Natural killer cell (primary cell): ENCODE measurements at regions not wholly inside any gene's neighbourhood (a gene's known extent, or its start where the extent isn't known, plus 50 kb on each side); places are given as distances from the start of the nearest gene placed in this dataset.

Source experiments
- ATAC-seq, 3 donors: fragments of 150-1000 bp in 2 of 3; fragments of 200-7000 bp in 1 of 3; cut with Tn5 transposase; 1 replicate in 1 of 3; 2 replicates in 2 of 3; pipeline ENCODE4 v1.10.0; 2021; ENCODE audit warnings: mild to moderate bottlenecking in 2 of 3, moderate library complexity in 2 of 3
- DNase-seq, 2 donors: peaks; one replicate each; pipeline versions ENCODE4 v3.0.0 to v3.0.0-alpha.2; 2013 to 2021; ENCODE audit warnings: mixed read lengths in 1 of 2
- H3K27ac ChIP-seq: one replicate; pipeline ENCODE4 v1.5.1; 2013; ENCODE audit warnings: mild to moderate bottlenecking, low read length
- H3K27me3 ChIP-seq: one replicate; pipeline ENCODE4 v1.6.1; 2013; ENCODE audit warnings: low read length; ENCODE audit not compliant: control insufficient read depth, insufficient read depth
- H3K36me3 ChIP-seq: one replicate; pipeline ENCODE4 v1.6.1; 2013; ENCODE audit warnings: low read length; ENCODE audit not compliant: control insufficient read depth, insufficient read depth
- H3K4me1 ChIP-seq: one replicate; pipeline ENCODE4 v1.6.1; 2013; ENCODE audit warnings: low read length; ENCODE audit not compliant: control insufficient read depth, insufficient read depth
- H3K4me3 ChIP-seq: one replicate; pipeline ENCODE4 v1.5.1; 2013; ENCODE audit warnings: low read length
- H3K9me3 ChIP-seq: one replicate; pipeline ENCODE4 v1.6.1; 2013; ENCODE audit warnings: low read length; ENCODE audit not compliant: control insufficient read depth, insufficient read depth
- H3K27ac Mint-ChIP-seq, 2 donors: one replicate each; pipeline ENCODE4 v1.8.0; 2022; ENCODE audit warnings: mild to moderate bottlenecking in 2 of 2, mixed read lengths in 2 of 2, moderate library complexity in 1 of 2
- H3K27me3 Mint-ChIP-seq, 2 donors: one replicate each; pipeline ENCODE4 v1.8.0; 2022; ENCODE audit warnings: low read depth in 2 of 2, mixed read lengths in 2 of 2
- H3K36me3 Mint-ChIP-seq: one replicate; pipeline ENCODE4 v1.8.0; 2022; ENCODE audit warnings: mixed read lengths
- H3K4me1 Mint-ChIP-seq, 2 donors: one replicate each; pipeline ENCODE4 v1.8.0; 2022; ENCODE audit warnings: mixed read lengths in 2 of 2
- H3K4me3 Mint-ChIP-seq: one replicate; pipeline ENCODE4 v1.8.0; 2022; ENCODE audit warnings: mild to moderate bottlenecking, moderate library complexity, mixed read lengths
- H3K9me3 Mint-ChIP-seq, 2 donors: one replicate each; pipeline ENCODE4 v1.8.0; 2022; ENCODE audit warnings: mixed read lengths in 2 of 2
- CTCF ChIP-seq: fragments of 200-600 bp; IDR thresholded peaks from one replicate; pipeline ENCODE4 v1.8.0; 2022; ENCODE audit warnings: antibody characterized with exemption
- WGBS: methylation state at CpG from one replicate; pipeline ENCODE4 v1.1.7; 2013; ENCODE audit warnings: missing lambda C conversion rate; ENCODE audit not compliant: insufficient coverage; 5-methylcytosine and 5-hydroxymethylcytosine counted together
- intact Hi-C: fragments of 100-400 bp; cut with micrococcal nuclease; formaldehyde crosslinking; loops from one replicate; pipeline ENCODE4 v1.14.2; 2022

GRCh38 chr9:36738318-36738976, 165.8 kb downstream of the MELK start:
- intact Hi-C loops = no loop called here
- DNase-seq (no peak), ATAC-seq (no peak)
- Mint-ChIP-seq H3K4me1 (peaks cover 0 to 6% of the 10 kb centered on the region in 2 donors), H3K27me3 (peaks cover 39 to 54% of the 10 kb centered on the region in 2 donors), H3K36me3 (no peaks in the 10 kb centered on the region), H3K27ac (no peak overlapping the region), H3K9me3 (no peaks in the 10 kb centered on the region), H3K4me3 (no peak overlapping the region)
- Histone ChIP-seq H3K27me3 (peaks cover 7% of the 10 kb centered on the region), H3K4me1 (peaks cover 6% of the 10 kb centered on the region), H3K27ac (no peak overlapping the region), H3K36me3 (no peaks in the 10 kb centered on the region), H3K9me3 (no peaks in the 10 kb centered on the region), H3K4me3 (no peak overlapping the region)
- 84% methylated on average over 10 of the region's 11 CpGs for WGBS
- no peak for TF ChIP-seq CTCF

- ATAC-seq (no peak), DNase-seq (peak in 1 of 2 donors; percentile 4)
- Mint-ChIP-seq H3K36me3 (no peaks in the 10 kb centered on the region), H3K4me1 (peaks cover 0 to 6% of the 10 kb centered on the region in 2 donors), H3K27ac (no peak overlapping the region), H3K27me3 (peaks cover 42 to 54% of the 10 kb centered on the region in 2 donors), H3K4me3 (no peak overlapping the region), H3K9me3 (no peaks in the 10 kb centered on the region)
- intact Hi-C loops = no loop called here
- WGBS = 17% methylated on average over 47 of the region's 47 CpGs
- Histone ChIP-seq H3K4me1 (peaks cover 6% of the 10 kb centered on the region), H3K36me3 (no peaks in the 10 kb centered on the region), H3K27ac (no peak overlapping the region), H3K9me3 (no peaks in the 10 kb centered on the region), H3K27me3 (peaks cover 7% of the 10 kb centered on the region), H3K4me3 (no peak overlapping the region)
- no peak for TF ChIP-seq CTCF
Observed at GRCh38 chr9:36739373-36740116, 166.8 kb downstream of the MELK start.

GRCh38 chr9:36742264-36742663, 169.6 kb downstream of the MELK start:
- DNase-seq (no peak), ATAC-seq (no peak)
- peaks cover 45 to 56% of the 10 kb centered on the region in 2 donors for H3K27me3 Mint-ChIP-seq
- intact Hi-C loops = no loop called here
- no peak overlapping the region for H3K4me3 Mint-ChIP-seq
- Histone ChIP-seq H3K27me3 (peaks cover 11% of the 10 kb centered on the region), H3K9me3 (no peaks in the 10 kb centered on the region), H3K4me3 (no peak overlapping the region), H3K36me3 (no peaks in the 10 kb centered on the region), H3K27ac (no peak overlapping the region), H3K4me1 (peaks cover 6% of the 10 kb centered on the region)
- no peak overlapping the region for H3K27ac Mint-ChIP-seq
- no peak for TF ChIP-seq CTCF
- peaks cover 0 to 6% of the 10 kb centered on the region in 2 donors for H3K4me1 Mint-ChIP-seq
- WGBS = 75% methylated on average over 5 of the region's 5 CpGs
- no peaks in the 10 kb centered on the region for H3K36me3 Mint-ChIP-seq
- H3K9me3 Mint-ChIP-seq = no peaks in the 10 kb centered on the region
